SJSA1 (cell line): ENCODE measurements at regions not wholly inside any gene's neighbourhood (a gene's known extent, or its start where the extent isn't known, plus 50 kb on each side); places are given as distances from the start of the nearest gene placed in this dataset.
A peak's percentile ranks its signal among the peaks of the same experiment; 100 is the strongest.
"Not testable (repeated sequence)": the region's sequence is repeated elsewhere in the genome, so short reads cannot be mapped to it uniquely, and the experiment has no call there.

ENCODE experiments used
- DNase-seq, 2 experiments: peaks; one replicate each; pipeline ENCODE4 v3.0.0-alpha.2; 2015 to 2020; ENCODE audit warnings: low spot score in 2 of 2, low read depth in 1 of 2
- H3K27ac ChIP-seq: fragments of 250-450 bp; sonication (Bioruptor Pico); 2 replicates; pipeline ENCODE4 v1.5.1; 2020; ENCODE audit warnings: mild to moderate bottlenecking, moderate library complexity
- H3K27me3 ChIP-seq: fragments of 250-450 bp; sonication (Bioruptor Pico); replicated peaks from 2 replicates; pipeline ENCODE4 v1.5.1; 2020; ENCODE audit warnings: mild to moderate bottlenecking, moderate library complexity
- H3K36me3 ChIP-seq: fragments of 250-450 bp; sonication (Bioruptor Pico); 2 replicates; pipeline ENCODE4 v1.5.1; 2020; ENCODE audit warnings: mild to moderate bottlenecking
- H3K4me1 ChIP-seq: fragments of 250-450 bp; sonication (Bioruptor Pico); replicated peaks from 2 replicates; pipeline ENCODE4 v1.6.1; 2021; ENCODE audit warnings: mild to moderate bottlenecking
- H3K4me3 ChIP-seq: fragments of 250-450 bp; sonication (Bioruptor Pico); 2 replicates; pipeline ENCODE4 v1.5.1; 2020; ENCODE audit warnings: mild to moderate bottlenecking
- H3K9me3 ChIP-seq: fragments of 250-450 bp; sonication (Bioruptor Pico); replicated peaks from 2 replicates; pipeline ENCODE4 v1.5.1; 2020; ENCODE audit warnings: mild to moderate bottlenecking

- Histone ChIP-seq H3K36me3 (no peaks in the 10 kb centered on the region), H3K4me3 (no peak overlapping the region), H3K4me1 (no peaks in the 10 kb centered on the region), H3K27me3 (no peaks in the 10 kb centered on the region), H3K27ac (no peak overlapping the region), H3K9me3 (no peaks in the 10 kb centered on the region)
- no peak for DNase-seq
Measured at GRCh38 chr18:54433368-54433767, 75.7 kb downstream of the C18orf54 start.

- H3K4me1 ChIP-seq, result no peaks in the 10 kb centered on the region
- H3K27ac ChIP-seq, result no peak overlapping the region
- H3K9me3 ChIP-seq, result no peaks in the 10 kb centered on the region
- no peaks in the 10 kb centered on the region for H3K36me3 ChIP-seq
- no peaks in the 10 kb centered on the region for H3K27me3 ChIP-seq
- no peak for DNase-seq
- no peak overlapping the region for H3K4me3 ChIP-seq
Measured at GRCh38 chr18:54433857-54434256, 76.2 kb downstream of the C18orf54 start.

DNA sequence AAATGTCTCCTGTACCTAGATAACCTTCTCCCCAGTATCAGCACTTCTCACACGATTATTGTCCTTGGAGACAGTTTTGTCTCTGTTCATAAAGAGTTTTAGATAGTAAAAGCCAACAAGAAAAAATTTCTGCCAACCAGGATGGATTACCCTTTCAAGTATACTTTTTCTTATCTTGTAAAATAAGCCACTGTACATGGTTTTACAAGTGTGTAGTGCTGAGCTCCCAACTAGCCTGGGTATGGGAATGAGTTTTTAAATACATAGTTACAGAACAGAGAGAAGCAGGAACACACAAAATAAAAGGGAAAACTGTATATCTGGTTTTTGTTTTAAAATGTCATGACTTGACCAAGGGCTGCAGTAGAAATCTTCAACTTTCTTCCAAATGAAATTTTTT lies 76.7 kb downstream of the C18orf54 start:
- no peaks in the 10 kb centered on the region for H3K36me3 ChIP-seq
- no peaks in the 10 kb centered on the region for H3K27me3 ChIP-seq
- H3K4me3 ChIP-seq, result no peak overlapping the region
- H3K27ac ChIP-seq, result no peak overlapping the region
- no peaks in the 10 kb centered on the region for H3K4me1 ChIP-seq
- DNase-seq, result no peak
- H3K9me3 ChIP-seq, result no peaks in the 10 kb centered on the region

DNA sequence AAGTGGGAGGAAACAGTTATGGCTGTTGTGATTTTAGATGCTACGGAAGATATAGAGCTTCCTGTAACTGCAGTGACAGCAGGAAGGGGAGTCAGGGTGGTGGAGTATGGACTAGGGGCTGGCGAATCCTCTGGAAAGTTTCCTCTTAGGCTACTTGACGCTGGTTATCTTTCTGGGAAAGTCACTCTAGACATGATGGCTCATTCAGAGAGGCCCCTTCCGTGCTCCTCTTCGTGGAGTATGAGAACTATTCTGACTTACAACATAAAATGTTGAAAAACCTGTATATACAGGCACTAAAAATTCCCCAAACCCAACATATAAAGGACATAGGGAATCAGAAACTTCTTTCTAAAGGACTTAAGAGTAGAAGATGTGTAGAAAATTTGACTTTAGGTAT lies 78.8 kb downstream of the C18orf54 start:
- no peak overlapping the region for H3K4me3 ChIP-seq
- no peaks in the 10 kb centered on the region for H3K9me3 ChIP-seq
- H3K27me3 ChIP-seq, result no peaks in the 10 kb centered on the region
- H3K4me1 ChIP-seq, result no peaks in the 10 kb centered on the region
- DNase-seq, result no peak
- H3K36me3 ChIP-seq, result no peaks in the 10 kb centered on the region
- H3K27ac ChIP-seq, result no peak overlapping the region

DNA sequence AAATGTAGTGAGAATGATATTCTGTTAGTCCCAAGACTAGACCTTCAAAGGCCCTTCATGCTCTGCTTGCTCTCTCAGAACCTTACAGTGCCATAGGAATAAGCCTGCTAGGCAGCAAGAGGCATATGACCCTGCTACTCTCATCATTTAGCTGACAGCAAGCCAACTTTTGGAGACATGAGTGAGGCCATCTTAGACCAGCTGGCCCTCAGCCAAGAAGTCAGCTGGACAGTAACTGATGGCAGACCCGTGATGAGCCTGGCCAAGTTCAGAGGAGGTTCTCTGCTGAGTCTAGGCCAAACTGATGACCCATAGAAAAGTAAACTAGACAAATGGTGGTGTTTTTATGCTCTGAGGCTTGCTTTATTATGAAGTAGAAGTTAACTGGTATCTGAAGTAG lies 82.6 kb downstream of the C18orf54 start:
- no peaks in the 10 kb centered on the region for H3K9me3 ChIP-seq
- DNase-seq, result no peak
- no peak overlapping the region for H3K27ac ChIP-seq
- H3K36me3 ChIP-seq, result no peaks in the 10 kb centered on the region
- no peaks in the 10 kb centered on the region for H3K27me3 ChIP-seq
- H3K4me3 ChIP-seq, result no peak overlapping the region
- no peaks in the 10 kb centered on the region for H3K4me1 ChIP-seq

GRCh38 chr18:54444319-54444914 lies 86.7 kb downstream of the C18orf54 start:
- H3K36me3 ChIP-seq, result no peaks in the 10 kb centered on the region
- H3K9me3 ChIP-seq, result no peaks in the 10 kb centered on the region
- H3K27ac ChIP-seq, result no peak overlapping the region
- no peaks in the 10 kb centered on the region for H3K4me1 ChIP-seq
- no peaks in the 10 kb centered on the region for H3K27me3 ChIP-seq
- no peak overlapping the region for H3K4me3 ChIP-seq
- DNase-seq, result peak in 1 of 2 experiments; percentile 18

- Histone ChIP-seq H3K9me3 (no peaks in the 10 kb centered on the region), H3K27ac (no peak overlapping the region), H3K4me3 (no peak overlapping the region), H3K27me3 (no peaks in the 10 kb centered on the region), H3K36me3 (no peaks in the 10 kb centered on the region), H3K4me1 (no peaks in the 10 kb centered on the region)
- no peak for DNase-seq
Measured at GRCh38 chr18:54453996-54454395, 96.3 kb downstream of the C18orf54 start.

- Histone ChIP-seq H3K4me1 (no peaks in the 10 kb centered on the region), H3K9me3 (no peaks in the 10 kb centered on the region), H3K4me3 (no peak overlapping the region), H3K27ac (no peak overlapping the region), H3K36me3 (no peaks in the 10 kb centered on the region), H3K27me3 (no peaks in the 10 kb centered on the region)
- DNase-seq, result no peak
Measured at GRCh38 chr18:54465502-54465901, 107.8 kb downstream of the C18orf54 start.

DNA sequence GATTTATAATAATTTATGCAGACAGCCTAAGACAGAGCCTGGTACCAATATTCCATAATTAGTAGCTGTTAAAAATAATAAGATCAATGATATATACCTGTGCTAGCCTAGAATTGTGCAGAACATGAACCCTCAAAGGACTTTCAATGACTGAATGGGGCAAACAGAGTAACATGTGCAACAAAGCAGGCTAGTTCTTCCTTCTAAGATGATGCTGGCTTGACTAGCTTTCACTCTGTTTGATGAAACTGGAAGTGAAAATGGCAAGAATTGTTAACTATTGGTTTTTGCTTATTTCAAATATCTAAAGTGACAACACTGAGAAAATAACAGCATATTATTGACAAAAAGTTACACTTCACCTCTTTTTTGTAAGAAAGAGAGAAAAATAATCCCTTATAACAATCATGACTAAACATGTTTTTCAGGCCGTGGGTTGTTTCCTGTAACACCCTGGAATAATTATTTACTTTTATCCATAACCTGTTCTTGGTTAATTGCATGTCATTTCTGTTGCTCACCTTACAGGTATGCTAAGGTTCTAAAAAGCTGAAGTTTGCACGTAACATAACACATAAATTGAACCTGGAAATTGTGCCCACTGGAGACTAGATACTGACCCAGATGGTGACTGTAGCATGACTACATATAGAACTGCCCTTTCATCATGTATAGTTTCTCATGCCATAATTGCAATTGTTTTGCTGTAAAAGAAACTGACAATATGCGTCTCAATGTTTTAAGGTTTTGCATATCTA lies 108.7 kb downstream of the C18orf54 start:
- Histone ChIP-seq H3K27me3 (no peaks in the 10 kb centered on the region), H3K4me1 (no peaks in the 10 kb centered on the region), H3K27ac (no peak overlapping the region), H3K36me3 (no peaks in the 10 kb centered on the region), H3K9me3 (no peaks in the 10 kb centered on the region), H3K4me3 (no peak overlapping the region)
- DNase-seq, result no peak

- no peaks in the 10 kb centered on the region for H3K36me3 ChIP-seq
- no peak overlapping the region for H3K4me3 ChIP-seq
- no peaks in the 10 kb centered on the region for H3K9me3 ChIP-seq
- DNase-seq, result no peak
- H3K4me1 ChIP-seq, result no peaks in the 10 kb centered on the region
- no peaks in the 10 kb centered on the region for H3K27me3 ChIP-seq
- no peak overlapping the region for H3K27ac ChIP-seq
Measured at GRCh38 chr18:54479365-54479764, 111.7 kb upstream of the DYNAP start.

- Histone ChIP-seq H3K27me3 (no peaks in the 10 kb centered on the region), H3K27ac (no peak overlapping the region), H3K4me1 (no peaks in the 10 kb centered on the region), H3K36me3 (no peaks in the 10 kb centered on the region), H3K9me3 (no peaks in the 10 kb centered on the region), H3K4me3 (no peak overlapping the region)
- DNase-seq, result no peak
Measured at GRCh38 chr18:54480616-54481015, 110.4 kb upstream of the DYNAP start.

DNA sequence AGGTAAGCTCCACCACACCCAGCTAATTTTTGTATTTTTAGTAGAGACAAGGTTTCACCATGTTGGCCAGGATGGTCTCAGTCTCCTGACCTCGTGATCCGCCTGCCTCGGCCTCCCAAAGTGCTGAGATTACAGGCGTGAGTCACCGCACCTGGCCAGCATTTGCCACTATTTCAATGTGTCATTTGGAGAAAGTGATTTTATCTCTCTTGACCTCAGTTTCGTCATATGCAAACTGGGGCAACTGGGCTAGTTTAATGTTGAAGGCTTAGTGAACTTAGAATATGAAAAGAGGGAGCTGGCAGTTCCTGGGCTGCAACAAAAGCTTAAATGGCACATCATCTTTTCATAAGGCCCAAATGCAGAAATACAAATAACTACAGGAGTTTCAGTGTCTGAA lies 88.6 kb upstream of the DYNAP start:
- not testable (repeated sequence) for H3K4me3 ChIP-seq, H3K36me3 ChIP-seq, H3K4me1 ChIP-seq, H3K27ac ChIP-seq, H3K27me3 ChIP-seq, DNase-seq, H3K9me3 ChIP-seq

DNA sequence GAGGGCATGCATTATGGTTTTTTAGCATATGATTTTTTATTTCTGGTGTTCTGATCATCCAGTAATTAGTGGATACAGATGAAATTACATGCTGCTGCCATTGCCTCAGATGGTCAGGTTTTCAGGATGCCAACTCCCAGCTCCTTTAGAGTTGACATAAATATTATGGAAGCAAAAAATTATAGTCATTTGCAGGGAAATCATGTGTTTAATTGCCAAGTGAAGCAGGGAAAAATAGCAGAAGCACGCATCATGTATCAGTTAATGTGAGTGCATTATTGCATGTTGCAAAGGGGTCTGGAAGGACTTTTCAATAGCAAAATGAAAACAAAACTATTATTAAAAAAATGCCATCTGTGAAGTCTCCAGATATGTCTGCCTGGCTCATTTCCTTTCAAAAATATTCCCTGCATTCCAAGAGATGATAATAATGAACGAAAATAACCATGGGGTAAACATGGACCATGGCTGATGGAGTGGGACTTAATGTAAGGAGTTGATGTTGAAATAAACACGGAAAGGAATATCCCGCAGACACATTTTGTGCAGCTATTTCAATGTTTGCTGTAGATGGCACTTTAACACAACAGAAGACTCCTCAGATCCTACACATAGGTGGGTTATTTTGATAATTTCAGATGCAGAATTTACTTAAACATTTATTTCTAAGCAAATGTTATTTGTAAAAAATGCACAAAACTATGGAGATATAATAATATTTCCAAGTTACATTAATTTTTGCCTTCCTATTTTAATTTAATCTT lies 87.7 kb upstream of the DYNAP start:
- Histone ChIP-seq H3K4me3 (no peak overlapping the region), H3K4me1 (no peaks in the 10 kb centered on the region), H3K36me3 (no peaks in the 10 kb centered on the region), H3K27me3 (no peaks in the 10 kb centered on the region; the same call in 1 of the 2 replicates), H3K27ac (no peak overlapping the region), H3K9me3 (no peaks in the 10 kb centered on the region)
- DNase-seq, result no peak
